Fibroblast of lung (primary cell): ENCODE measurements at regions not wholly inside any gene's neighbourhood (a gene's known extent, or its start where the extent isn't known, plus 50 kb on each side); places are given as distances from the start of the nearest gene placed in this dataset.

ENCODE experiments used
- DNase-seq, 2 donors: peaks; one replicate each; pipeline versions ENCODE4 v3.0.0 to v3.0.0-alpha.2; 2010; ENCODE audit warnings: low read depth in 2 of 2
- H2AFZ ChIP-seq: 2 replicates; pipeline ENCODE4 v1.5.1; 2012; ENCODE audit warnings: low read length, control low read depth, inconsistent platforms
- H3K27ac ChIP-seq: 2 replicates; pipeline ENCODE4 v1.5.1; 2011; ENCODE audit warnings: low read length, control low read depth; ENCODE audit not compliant: insufficient read depth
- H3K27me3 ChIP-seq: 2 replicates; pipeline ENCODE4 v1.5.1; 2011; ENCODE audit warnings: mild to moderate bottlenecking, low read length; ENCODE audit not compliant: control insufficient read depth, insufficient read depth
- H3K36me3 ChIP-seq: 2 replicates; pipeline ENCODE4 v1.5.1; 2011; ENCODE audit warnings: low read length; ENCODE audit not compliant: control insufficient read depth, insufficient read depth
- H3K4me1 ChIP-seq: 2 replicates; pipeline ENCODE4 v1.5.1; 2011; ENCODE audit warnings: low read length; ENCODE audit not compliant: control insufficient read depth, insufficient read depth; ENCODE audit errors: extremely low read depth
- H3K4me2 ChIP-seq: 2 replicates; pipeline ENCODE4 v1.5.1; 2011; ENCODE audit warnings: low read length, control low read depth; ENCODE audit not compliant: insufficient read depth; ENCODE audit errors: extremely low read depth
- H3K4me3 ChIP-seq, 4 experiments: fragments of 200-600 bp in 1 of 4; sonication (generic) in 1 of 4; replicated peaks in 1 of 4; 2 replicates each; pipeline ENCODE4 v1.5.1; 2011 to 2016; ENCODE audit warnings: low read length in 4 of 4, low read depth in 3 of 4, mild to moderate bottlenecking in 3 of 4, control low read depth in 2 of 4, inconsistent platforms in 1 of 4, mixed read lengths in 1 of 4; ENCODE audit not compliant: insufficient read depth in 1 of 4; ENCODE audit errors: control extremely low read depth in 1 of 4
- H3K79me2 ChIP-seq: 2 replicates; pipeline ENCODE4 v1.5.1; 2012; ENCODE audit warnings: mild to moderate bottlenecking, low read length, inconsistent platforms; ENCODE audit not compliant: control insufficient read depth, insufficient read depth
- H3K9ac ChIP-seq: 2 replicates; pipeline ENCODE4 v1.5.1; 2011; ENCODE audit warnings: mild to moderate bottlenecking, low read length, control low read depth; ENCODE audit not compliant: insufficient read depth
- H3K9me3 ChIP-seq: 2 replicates; pipeline ENCODE4 v1.5.1; 2012; ENCODE audit warnings: low read depth, low read length; ENCODE audit not compliant: control insufficient read depth, insufficient read depth
- H4K20me1 ChIP-seq: 2 replicates; pipeline ENCODE4 v1.5.1; 2011; ENCODE audit warnings: low read length; ENCODE audit not compliant: control insufficient read depth, insufficient read depth; ENCODE audit errors: extremely low read depth
- CTCF ChIP-seq, 2 donors: IDR thresholded peaks in 1 of 2; conservative IDR thresholded peaks in 1 of 2; 1 replicate in 1 of 2; 2 replicates in 1 of 2; pipeline ENCODE4 v1.5.1; 2011 to 2012; ENCODE audit warnings: low read length in 2 of 2, control low read depth in 1 of 2, inconsistent platforms in 1 of 2, low read depth in 1 of 2, mild to moderate bottlenecking in 1 of 2
- EZH2 ChIP-seq: IDR thresholded peaks from 2 replicates; pipeline ENCODE4 v1.5.1; 2012; ENCODE audit warnings: low read length, control low read depth, mild to moderate bottlenecking; ENCODE audit errors: missing control alignments

- H3K4me3 ChIP-seq: no peak overlapping the region
- no peaks in the 10 kb centered on the region for H3K4me1 ChIP-seq
- DNase-seq: no peak
- no peak overlapping the region for H3K9ac ChIP-seq
- no peak overlapping the region for H3K27ac ChIP-seq
- no peaks in the 10 kb centered on the region for H3K27me3 ChIP-seq
- no peak for TF ChIP-seq CTCF (conservative IDR thresholded peaks at IDR 0.05 in 1 of 2, IDR thresholded peaks at IDR 0.05 in 1 of 2; ENCODE audit: low read depth in 1 of 2, low read length in 2 of 2)
- TF ChIP-seq EZH2: no peak
- no peaks in the 10 kb centered on the region for H3K79me2 ChIP-seq
- no peak overlapping the region for H3K4me2 ChIP-seq
- no peaks in the 10 kb centered on the region for H3K9me3 ChIP-seq
- no peaks in the 10 kb centered on the region for H3K36me3 ChIP-seq
- H4K20me1 ChIP-seq: no peaks in the 10 kb centered on the region
- H2AFZ ChIP-seq: no peak overlapping the region
These were observed 298.4 kb downstream of the MAP2K6 start for GRCh38 chr17:69712801-69713311.

DNA sequence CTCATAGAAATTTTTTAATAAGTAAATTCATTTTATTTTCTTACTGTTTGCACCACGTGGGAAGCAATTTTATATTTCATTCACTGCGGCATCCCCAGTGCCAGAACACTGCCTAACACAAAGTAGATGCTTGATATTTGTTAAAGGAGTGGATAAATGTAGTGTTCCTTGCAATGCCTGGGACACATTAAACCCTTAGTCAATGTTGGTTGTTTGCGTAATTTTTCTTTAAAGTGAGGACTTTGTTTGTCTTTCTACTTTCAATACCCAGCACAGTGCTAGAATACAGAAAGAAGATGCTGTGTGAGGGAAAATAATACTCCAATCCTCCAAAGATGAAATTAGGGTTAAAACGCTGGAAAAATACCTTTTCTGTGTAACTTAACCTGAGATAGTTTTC, 299.3 kb downstream of the MAP2K6 start:
- Histone ChIP-seq H3K79me2 (no peaks in the 10 kb centered on the region), H3K36me3 (no peaks in the 10 kb centered on the region), H3K27me3 (no peaks in the 10 kb centered on the region), H3K4me3 (no peak overlapping the region), H3K4me1 (no peaks in the 10 kb centered on the region), H3K4me2 (no peak overlapping the region), H3K9me3 (no peaks in the 10 kb centered on the region), H3K27ac (no peak overlapping the region), H3K9ac (no peak overlapping the region), H2AFZ (no peak overlapping the region), H4K20me1 (no peaks in the 10 kb centered on the region)
- DNase-seq: no peak
- no peak for TF ChIP-seq CTCF (conservative IDR thresholded peaks at IDR 0.05 in 1 of 2, IDR thresholded peaks at IDR 0.05 in 1 of 2; ENCODE audit: low read depth in 1 of 2, low read length in 2 of 2)
- no peak for TF ChIP-seq EZH2

GRCh38 chr17:69714669-69715068, 300.2 kb downstream of the MAP2K6 start:
- no peak overlapping the region for H3K4me2 ChIP-seq
- peak in 1 of 2 donors; percentile 6 for DNase-seq
- no peaks in the 10 kb centered on the region for H3K4me1 ChIP-seq
- no peak overlapping the region for H2AFZ ChIP-seq
- no peaks in the 10 kb centered on the region for H4K20me1 ChIP-seq
- no peak overlapping the region for H3K27ac ChIP-seq
- no peaks in the 10 kb centered on the region for H3K9me3 ChIP-seq
- H3K36me3 ChIP-seq: no peaks in the 10 kb centered on the region
- H3K27me3 ChIP-seq: no peaks in the 10 kb centered on the region
- no peaks in the 10 kb centered on the region for H3K79me2 ChIP-seq
- no peak overlapping the region for H3K9ac ChIP-seq
- no peak for TF ChIP-seq CTCF (conservative IDR thresholded peaks at IDR 0.05 in 1 of 2, IDR thresholded peaks at IDR 0.05 in 1 of 2; ENCODE audit: low read depth in 1 of 2, low read length in 2 of 2)
- no peak for TF ChIP-seq EZH2
- H3K4me3 ChIP-seq: no peak overlapping the region
